ENCODE measurements at regions not wholly inside any gene's neighbourhood (a gene's known extent, or its start where the extent isn't known, plus 50 kb on each side); places are given as distances from the start of the nearest gene placed in this dataset.
A peak's percentile ranks its signal among the peaks of the same experiment; 100 is the strongest.

DNA sequence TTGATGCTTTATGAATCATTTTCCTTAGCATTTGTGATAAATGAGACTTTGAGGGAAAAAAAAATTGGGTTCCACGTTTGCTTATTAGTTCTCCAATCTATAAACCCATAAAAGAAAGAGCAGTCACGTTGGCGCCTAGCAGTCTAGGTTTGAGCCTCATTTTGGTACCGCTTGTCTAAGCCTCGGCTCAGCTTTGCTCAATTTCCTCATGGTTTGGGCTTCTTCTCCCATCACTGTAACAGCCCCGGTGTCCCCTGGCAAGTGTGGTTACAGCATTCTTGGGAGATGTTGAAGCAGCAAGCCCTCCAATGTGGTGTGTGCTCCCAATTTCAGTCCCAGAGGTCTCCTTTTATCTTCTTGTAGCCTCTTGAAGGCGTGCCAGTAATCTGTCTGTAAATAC, 578.4 kb downstream of the CDK5RAP2 start:
- H3K4me2 ChIP-seq: no peak overlapping the region
- TF ChIP-seq Cebpa-rat (IDR thresholded peaks at IDR 0.05): no peak
- H4K20me1 ChIP-seq: no peaks in the 10 kb centered on the region
- no peaks in the 10 kb centered on the region for H3K27me3 ChIP-seq
- no peak overlapping the region for H3K9ac ChIP-seq
- no peak overlapping the region for H3K27ac ChIP-seq
- no peaks in the 10 kb centered on the region for H3K9me3 ChIP-seq
- no peaks in the 10 kb centered on the region for H3K4me1 ChIP-seq
- no peaks in the 10 kb centered on the region for H3K36me3 ChIP-seq
- H3K4me3 ChIP-seq: no peak overlapping the region

DNA sequence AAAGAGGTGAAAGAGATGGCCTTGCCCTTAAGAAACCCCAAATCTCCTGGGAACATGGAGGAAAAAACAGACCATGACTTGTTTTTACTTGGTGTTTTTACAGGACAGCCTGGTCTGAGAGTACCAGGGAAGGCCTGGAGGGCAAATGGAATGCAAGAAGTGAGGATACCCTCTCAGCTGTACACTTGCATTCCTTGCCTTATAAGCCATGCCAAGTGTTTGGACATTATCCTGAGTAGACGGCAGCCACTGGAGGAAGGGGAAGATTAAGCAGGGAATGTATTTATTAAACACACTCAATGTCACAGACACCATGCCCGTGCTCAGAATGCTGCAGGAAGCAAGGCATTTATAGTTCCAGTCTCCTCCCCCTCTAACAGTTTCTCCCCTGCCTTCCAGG, 581.4 kb downstream of the CDK5RAP2 start:
- Histone ChIP-seq H3K36me3 (no peaks in the 10 kb centered on the region), H3K9ac (no peak overlapping the region), H4K20me1 (no peaks in the 10 kb centered on the region), H3K27ac (no peak overlapping the region), H3K4me3 (no peak overlapping the region), H3K9me3 (no peaks in the 10 kb centered on the region), H3K27me3 (no peaks in the 10 kb centered on the region), H3K4me2 (no peak overlapping the region), H3K4me1 (no peaks in the 10 kb centered on the region)
- TF ChIP-seq Cebpa-rat (IDR thresholded peaks at IDR 0.05): no peak

DNA sequence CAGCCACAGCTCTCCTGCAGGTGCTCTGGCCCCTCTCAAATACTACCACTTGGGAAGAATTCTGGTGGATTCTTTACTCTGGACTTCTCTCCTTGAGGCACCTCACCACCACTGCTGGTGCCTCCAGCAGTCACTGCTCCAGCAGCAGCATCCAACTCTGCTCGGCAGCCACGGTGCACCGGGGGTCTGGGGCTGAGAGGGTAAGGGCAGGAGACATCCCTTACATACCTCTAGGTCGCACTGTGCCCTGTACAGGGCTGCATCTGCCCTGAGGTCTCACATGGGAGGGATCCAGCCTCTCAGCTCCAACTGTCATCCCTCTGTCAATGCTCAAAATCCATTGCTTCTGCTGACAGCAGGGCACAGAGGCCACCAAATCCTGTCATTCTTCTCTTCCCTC, 588.2 kb downstream of the CDK5RAP2 start:
- Histone ChIP-seq H3K4me1 (no peaks in the 10 kb centered on the region), H3K9ac (no peak overlapping the region), H3K36me3 (no peaks in the 10 kb centered on the region), H4K20me1 (no peaks in the 10 kb centered on the region), H3K4me2 (no peak overlapping the region), H3K27ac (no peak overlapping the region), H3K27me3 (no peaks in the 10 kb centered on the region), H3K9me3 (no peaks in the 10 kb centered on the region), H3K4me3 (no peak overlapping the region)
- no peak for TF ChIP-seq Cebpa-rat (IDR thresholded peaks at IDR 0.05)

DNA sequence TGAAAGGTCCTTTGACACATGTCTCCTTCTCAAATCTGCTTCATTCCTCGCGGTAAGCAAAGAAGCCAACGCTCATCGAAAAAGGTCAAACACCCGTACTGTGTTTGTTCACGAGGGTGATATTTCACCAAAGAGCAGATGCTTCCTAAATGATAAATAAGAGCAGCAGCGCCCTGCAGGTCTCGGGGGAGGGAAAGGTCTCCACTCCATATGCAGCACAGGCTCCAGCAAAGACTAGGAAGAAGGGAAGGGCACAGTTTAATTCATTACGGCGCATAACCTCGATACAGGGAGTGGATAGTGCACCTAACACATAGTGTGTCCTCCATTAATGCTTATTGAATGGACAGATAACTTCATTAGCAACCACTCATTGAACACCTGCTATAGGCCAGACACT, 593.3 kb downstream of the CDK5RAP2 start:
- H3K4me3 ChIP-seq: no peak overlapping the region
- H3K4me1 ChIP-seq: no peaks in the 10 kb centered on the region
- no peaks in the 10 kb centered on the region for H3K27me3 ChIP-seq
- TF ChIP-seq Cebpa-rat (IDR thresholded peaks at IDR 0.05): no peak
- H3K9ac ChIP-seq: no peak overlapping the region
- no peak overlapping the region for H3K27ac ChIP-seq
- H4K20me1 ChIP-seq: no peaks in the 10 kb centered on the region
- no peaks in the 10 kb centered on the region for H3K36me3 ChIP-seq
- no peaks in the 10 kb centered on the region for H3K9me3 ChIP-seq
- no peak overlapping the region for H3K4me2 ChIP-seq

DNA sequence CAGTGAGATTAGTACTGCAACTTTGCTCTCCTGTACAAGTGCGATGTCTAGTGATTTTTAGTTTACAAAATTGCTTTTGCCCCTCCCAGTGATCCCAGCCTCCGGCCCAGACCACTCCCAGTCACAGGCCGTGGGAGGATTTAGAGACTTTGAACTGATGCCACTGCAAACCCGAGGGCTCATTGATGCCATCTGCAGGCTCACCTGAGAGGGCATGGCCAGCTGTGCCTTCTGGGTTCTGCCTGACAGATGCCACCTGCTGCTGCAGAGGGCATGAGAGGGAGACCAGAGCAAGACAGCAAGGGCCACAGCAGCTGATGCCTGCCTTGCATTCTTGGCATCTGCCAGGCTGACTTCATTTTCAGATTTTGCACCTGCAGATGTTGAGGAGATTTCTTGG, 593.8 kb downstream of the CDK5RAP2 start:
- H3K27me3 ChIP-seq: no peaks in the 10 kb centered on the region
- H3K9ac ChIP-seq: no peak overlapping the region
- no peak overlapping the region for H3K27ac ChIP-seq
- H3K4me2 ChIP-seq: no peak overlapping the region
- H3K4me1 ChIP-seq: no peaks in the 10 kb centered on the region
- H3K36me3 ChIP-seq: no peaks in the 10 kb centered on the region
- no peak overlapping the region for H3K4me3 ChIP-seq
- no peak for TF ChIP-seq Cebpa-rat (IDR thresholded peaks at IDR 0.05)
- H4K20me1 ChIP-seq: no peaks in the 10 kb centered on the region
- H3K9me3 ChIP-seq: no peaks in the 10 kb centered on the region

DNA sequence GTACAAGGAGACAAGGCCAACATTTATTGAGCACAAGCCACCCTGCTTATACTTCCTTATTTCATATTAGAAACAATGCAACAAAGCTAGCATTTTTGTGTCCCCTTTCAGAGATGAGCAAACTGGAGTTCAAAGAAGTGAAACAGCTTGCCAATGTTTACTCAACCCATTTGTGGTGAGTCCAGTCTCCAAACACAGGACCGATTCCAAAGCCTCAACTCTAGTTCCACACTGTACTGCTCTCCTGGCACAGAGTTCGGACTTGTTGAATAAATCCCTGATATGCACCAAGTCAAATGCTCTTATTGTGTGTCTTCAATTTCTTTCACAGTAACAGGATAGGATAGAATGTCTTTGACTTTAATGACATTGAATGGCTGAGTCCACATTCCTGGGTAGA, 604.8 kb upstream of the BRINP1 start:
- TF ChIP-seq Cebpa-rat (IDR thresholded peaks at IDR 0.05): no peak
- Histone ChIP-seq H3K4me1 (no peaks in the 10 kb centered on the region), H4K20me1 (no peaks in the 10 kb centered on the region)

DNA sequence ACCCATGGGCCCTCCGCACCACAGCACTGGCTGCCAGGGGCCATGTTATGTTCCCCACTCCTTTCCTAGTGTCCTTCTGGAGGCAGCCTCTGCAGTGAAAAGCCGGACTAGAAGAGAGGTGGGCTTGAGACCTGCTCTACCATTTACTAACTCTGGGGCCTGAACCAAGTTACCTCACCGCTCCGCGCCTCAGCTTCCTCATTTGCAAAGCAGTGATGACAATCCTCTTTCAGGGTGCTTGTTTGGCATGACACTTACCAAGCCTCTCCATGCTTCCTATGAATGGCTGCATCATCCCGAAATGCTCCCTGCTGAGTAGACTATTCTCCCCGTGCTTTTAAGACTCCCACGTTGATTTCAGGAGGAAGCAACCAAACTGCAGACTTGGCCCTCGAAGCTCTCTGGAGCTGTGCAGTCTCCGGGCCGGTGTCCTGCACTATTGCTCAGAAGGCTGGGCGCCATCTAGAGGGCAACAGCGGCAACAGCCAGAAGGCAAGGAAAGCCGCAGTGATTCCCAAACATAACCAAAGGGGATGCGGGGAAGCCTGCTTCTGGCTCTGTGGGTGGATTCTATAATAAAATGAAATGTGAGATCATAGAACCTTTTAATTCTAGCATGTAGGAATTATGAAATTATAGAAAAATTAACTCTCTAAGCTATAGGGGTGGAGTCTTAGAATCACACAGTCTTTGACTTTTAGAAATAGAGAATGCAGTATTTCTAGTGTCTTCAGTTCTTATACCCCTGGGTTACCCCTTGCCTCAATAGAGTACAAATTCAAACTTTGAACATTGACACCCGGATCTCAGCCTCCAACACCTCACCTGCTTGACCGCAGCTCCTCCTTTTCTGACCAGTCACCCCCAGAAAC, 599.8 kb upstream of the BRINP1 start:
- H3K36me3 ChIP-seq: no peaks in the 10 kb centered on the region
- H3K27me3 ChIP-seq: no peaks in the 10 kb centered on the region
- no peaks in the 10 kb centered on the region for H3K9me3 ChIP-seq
- H3K4me1 ChIP-seq: peaks cover 2% of the 10 kb centered on the region
- H3K4me3 ChIP-seq: no peak overlapping the region
- no peak overlapping the region for H3K27ac ChIP-seq
- no peaks in the 10 kb centered on the region for H4K20me1 ChIP-seq
- TF ChIP-seq Cebpa-rat (IDR thresholded peaks at IDR 0.05): no peak
- H3K9ac ChIP-seq: no peak overlapping the region
- no peak overlapping the region for H3K4me2 ChIP-seq

More for the DNA sequence above, 604.8 kb upstream of the BRINP1 start:
- H3K36me3 ChIP-seq: no peaks in the 10 kb centered on the region
- no peak overlapping the region for H3K4me3 ChIP-seq
- no peaks in the 10 kb centered on the region for H3K9me3 ChIP-seq
- H3K27me3 ChIP-seq: no peaks in the 10 kb centered on the region
- H3K4me2 ChIP-seq: no peak overlapping the region
- H3K9ac ChIP-seq: no peak overlapping the region
- H3K27ac ChIP-seq: no peak overlapping the region

DNA sequence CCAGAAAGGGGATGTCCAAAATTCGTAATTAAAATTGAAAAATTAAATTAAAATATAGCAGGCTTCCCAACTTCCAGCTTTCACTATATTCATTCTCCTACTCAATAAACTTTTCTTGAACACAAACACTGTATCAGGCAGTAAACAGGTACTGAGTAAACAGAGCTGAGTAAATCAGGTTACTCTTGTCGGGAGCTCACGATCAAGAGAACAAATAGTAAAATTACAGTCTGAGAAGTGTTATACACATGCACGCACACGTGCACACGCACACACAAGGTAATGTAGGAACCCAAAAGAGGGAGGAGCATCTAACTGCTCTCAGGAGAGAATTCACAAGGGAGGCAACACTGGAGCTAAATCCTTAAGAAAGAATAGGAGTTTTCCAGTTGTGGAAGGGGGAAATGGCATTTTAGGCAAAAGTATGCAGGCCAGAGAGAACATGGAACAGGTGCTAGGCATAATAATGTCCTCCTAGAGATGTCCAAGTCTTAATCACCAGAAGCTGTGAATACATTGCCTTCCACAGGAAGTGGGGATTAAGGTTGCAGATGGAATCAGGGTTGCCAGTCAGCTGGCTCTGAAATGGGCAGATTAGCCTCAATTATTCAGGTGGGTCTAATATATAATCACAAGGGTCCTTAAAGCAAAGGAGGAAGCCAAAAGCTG, 598.8 kb upstream of the BRINP1 start:
- Histone ChIP-seq H3K9ac (no peak overlapping the region), H4K20me1 (no peaks in the 10 kb centered on the region), H3K9me3 (no peaks in the 10 kb centered on the region), H3K4me3 (no peak overlapping the region), H3K27me3 (no peaks in the 10 kb centered on the region), H3K27ac (no peak overlapping the region), H3K4me1 (peaks cover 8% of the 10 kb centered on the region), H3K36me3 (no peaks in the 10 kb centered on the region), H3K4me2 (no peak overlapping the region)
- no peak for TF ChIP-seq Cebpa-rat (IDR thresholded peaks at IDR 0.05)

DNA sequence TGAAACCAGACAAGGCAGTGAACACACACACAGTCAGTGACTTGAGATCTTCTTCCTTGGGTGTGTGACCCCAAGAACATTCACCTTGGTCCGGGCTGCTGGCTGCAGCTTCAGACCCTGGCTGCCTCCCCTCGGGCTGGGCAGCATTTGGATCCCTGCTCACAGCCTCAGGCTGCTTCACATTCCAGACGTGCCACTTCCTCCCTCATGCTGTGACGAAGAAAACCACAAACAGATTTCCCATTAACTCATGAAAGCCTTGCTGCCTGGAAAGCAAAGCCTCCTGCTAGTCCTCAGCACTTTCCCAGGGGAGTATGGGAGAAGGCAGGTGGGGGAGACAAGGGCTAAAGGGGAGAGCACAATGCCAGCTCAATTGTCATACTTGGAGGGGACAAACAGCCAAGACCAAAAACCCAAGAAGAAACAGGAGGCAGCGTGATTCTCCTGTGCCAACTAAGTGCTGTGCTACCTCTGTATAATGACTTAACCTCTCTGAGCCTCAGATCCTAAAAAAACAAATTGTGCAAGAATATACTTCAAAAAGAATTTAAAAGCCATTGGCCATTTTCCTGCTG, 594.6 kb upstream of the BRINP1 start:
- H3K27ac ChIP-seq: no peak overlapping the region
- H4K20me1 ChIP-seq: no peaks in the 10 kb centered on the region
- TF ChIP-seq Cebpa-rat (IDR thresholded peaks at IDR 0.05): no peak
- no peak overlapping the region for H3K4me3 ChIP-seq
- H3K4me2 ChIP-seq: peak overlapping the region; percentile 48
- no peaks in the 10 kb centered on the region for H3K36me3 ChIP-seq
- no peaks in the 10 kb centered on the region for H3K27me3 ChIP-seq
- no peak overlapping the region for H3K9ac ChIP-seq
- H3K4me1 ChIP-seq: peaks cover 8% of the 10 kb centered on the region
- H3K9me3 ChIP-seq: no peaks in the 10 kb centered on the region

DNA sequence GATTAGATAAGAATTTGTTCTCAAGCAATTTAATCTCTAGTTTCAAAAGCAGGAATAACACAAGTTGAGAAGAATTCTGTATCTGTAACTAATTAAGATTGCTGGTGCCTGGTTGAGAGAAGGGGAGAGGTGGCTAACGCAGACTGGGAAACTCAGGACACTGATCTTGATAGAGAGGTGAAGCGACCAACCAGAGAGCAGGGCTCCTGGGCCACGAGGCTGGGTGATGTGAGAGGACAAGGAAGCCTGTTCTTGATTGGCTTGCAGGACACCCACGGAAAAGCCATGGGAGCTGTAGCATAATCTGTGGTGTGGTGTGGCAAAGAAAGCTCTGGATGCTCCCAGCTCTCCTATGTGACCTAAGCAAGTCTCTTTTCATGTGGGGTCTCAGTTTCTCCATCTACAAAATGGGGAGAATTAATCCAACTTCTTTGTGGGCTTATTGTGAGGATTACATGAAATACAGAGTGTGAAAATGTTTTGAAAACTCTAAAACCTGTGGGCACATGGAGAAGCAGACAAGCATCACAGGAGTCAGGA, 594.1 kb upstream of the BRINP1 start:
- peak overlapping the region; percentile 48; the same call in 1 of the 2 replicates for H3K4me2 ChIP-seq
- no peaks in the 10 kb centered on the region for H3K27me3 ChIP-seq
- peaks cover 8% of the 10 kb centered on the region for H3K4me1 ChIP-seq
- H3K4me3 ChIP-seq: no peak overlapping the region
- no peak overlapping the region for H3K27ac ChIP-seq
- no peaks in the 10 kb centered on the region for H4K20me1 ChIP-seq
- H3K36me3 ChIP-seq: no peaks in the 10 kb centered on the region
- H3K9me3 ChIP-seq: no peaks in the 10 kb centered on the region
- TF ChIP-seq Cebpa-rat (IDR thresholded peaks at IDR 0.05): no peak
- H3K9ac ChIP-seq: no peak overlapping the region
